Stimulated activated CD4-positive, alpha-beta T cell treated with anti-CD3 and anti-CD28 coated beads, Interleukin-12 subunit alpha, Interleukin-12 subunit beta, amount 100 ng/mL, for 48 hours (primary cell): ENCODE measurements at regions not wholly inside any gene's neighbourhood (a gene's known extent, or its start where the extent isn't known, plus 50 kb on each side); places are given as distances from the start of the nearest gene placed in this dataset.

Experiments
- DNase-seq, 3 donors: peaks; one replicate each; pipeline ENCODE4 v3.0.0-alpha.2; 2020; ENCODE audit warnings: low read depth in 2 of 3, low spot score in 1 of 3

- DNase-seq = no peak
Observed at GRCh38 chr2:15076668-15077067, 444.2 kb downstream of the LRATD1 start.

GRCh38 chr2:15081356-15081755, 448.8 kb downstream of the LRATD1 start:
- DNase-seq = no peak

DNA sequence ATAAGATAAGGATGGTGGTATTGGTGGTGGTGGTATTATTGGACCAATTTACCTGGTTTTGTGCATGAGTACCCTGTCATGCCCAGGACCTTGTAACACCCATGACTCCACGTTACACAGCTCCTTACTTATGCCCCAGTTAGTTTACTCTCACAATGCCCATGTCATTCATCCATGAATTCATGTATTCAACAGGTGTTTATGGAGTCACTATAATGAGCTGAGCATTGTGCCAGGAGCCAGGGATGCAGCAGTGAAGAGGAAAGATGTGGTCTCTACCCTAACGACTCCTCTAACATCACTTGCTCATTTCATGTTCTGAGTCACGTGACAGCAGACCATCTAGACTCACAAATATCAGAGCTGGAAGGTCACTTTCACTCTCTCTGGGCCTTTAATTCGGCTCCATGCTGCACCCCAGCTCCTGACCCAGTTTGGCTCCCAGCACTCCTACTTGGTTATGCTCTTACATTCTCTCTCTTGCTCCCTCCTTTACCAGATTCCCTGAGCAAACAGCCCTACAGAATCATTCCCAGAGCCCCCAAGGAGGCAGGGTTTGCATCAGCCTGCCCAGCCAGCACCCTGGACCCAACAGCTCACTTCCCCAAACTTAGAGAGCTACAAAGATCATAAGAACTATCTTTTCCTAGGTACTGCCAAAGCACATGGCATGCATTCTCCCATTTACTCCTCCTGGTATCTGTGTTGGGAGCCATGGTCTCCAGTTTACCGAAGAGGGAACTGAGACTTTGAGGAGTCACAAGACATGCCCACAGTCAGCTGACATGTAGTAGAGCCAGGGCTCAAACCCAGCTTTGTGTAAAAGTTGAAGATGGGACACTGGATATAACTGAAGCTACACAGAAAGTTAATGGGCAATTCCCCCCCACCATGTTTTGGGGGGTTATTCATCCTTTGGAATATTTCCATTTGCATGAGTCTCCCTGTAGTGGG, 449.9 kb downstream of the LRATD1 start:
- no peak for DNase-seq

- DNase-seq = no peak
Observed at GRCh38 chr2:15084826-15085489, 452.4 kb downstream of the LRATD1 start.

- no peak for DNase-seq
Observed at GRCh38 chr2:15092181-15092580, 459.7 kb downstream of the LRATD1 start.

DNA sequence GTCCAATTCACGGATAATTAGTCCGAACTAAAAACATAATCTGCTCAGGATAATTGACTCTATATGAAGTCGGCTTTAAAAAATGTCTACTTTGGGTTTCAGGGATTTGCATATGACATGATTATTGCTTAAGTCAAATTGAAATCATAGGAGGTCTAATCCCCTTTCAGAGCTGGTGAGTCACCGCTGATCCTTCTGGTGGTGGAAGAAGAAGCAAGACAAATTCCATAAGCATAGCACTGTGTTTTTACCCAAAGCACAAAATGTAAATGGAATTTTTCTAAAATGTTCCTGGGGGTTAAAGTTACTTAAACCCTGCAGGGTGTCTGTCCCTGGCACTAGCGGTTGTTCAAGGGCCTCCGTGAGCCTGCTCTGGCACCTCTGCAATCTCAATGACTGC, 460.2 kb downstream of the LRATD1 start:
- DNase-seq = no peak

GRCh38 chr2:15094161-15094560, 461.6 kb downstream of the LRATD1 start:
- DNase-seq = no peak

GRCh38 chr2:15096873-15097272, 464.3 kb downstream of the NBAS start:
- DNase-seq = no peak

- DNase-seq = no peak
Observed at GRCh38 chr2:15107137-15107536, 454.0 kb downstream of the NBAS start.

- no peak for DNase-seq
Observed at GRCh38 chr2:15111718-15112117, 449.4 kb downstream of the NBAS start.

- no peak for DNase-seq
Observed at GRCh38 chr2:15112216-15112615, 448.9 kb downstream of the NBAS start.

- no peak for DNase-seq
Observed at GRCh38 chr2:15115776-15116175, 445.4 kb downstream of the NBAS start.

DNA sequence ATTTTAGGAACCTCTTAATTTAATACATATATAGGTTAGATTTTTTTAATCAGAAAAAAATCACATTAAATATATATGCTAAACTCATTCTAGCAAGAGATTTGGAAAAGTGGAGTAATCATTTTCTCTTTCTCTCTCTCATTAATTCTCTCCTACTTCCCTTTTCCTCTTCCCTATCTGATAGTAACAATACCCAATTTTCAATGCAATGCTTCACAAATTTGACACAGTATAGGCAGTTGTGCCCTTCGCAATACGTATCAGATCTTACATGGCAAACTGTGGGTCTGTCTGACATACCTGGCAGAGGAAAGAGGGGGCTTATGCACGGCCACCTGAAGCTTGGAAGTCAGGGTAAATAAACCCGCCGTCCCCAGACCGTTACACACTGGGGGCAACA, 444.3 kb downstream of the NBAS start:
- DNase-seq = no peak
